K562 (cell line): ENCODE measurements at regions not wholly inside any gene's neighbourhood (a gene's known extent, or its start where the extent isn't known, plus 50 kb on each side); places are given as distances from the start of the nearest gene placed in this dataset.

Experiments used
- GTF3C2 ChIP-seq: IDR thresholded peaks from 3 replicates; pipeline ENCODE4 v1.6.1; 2011; ENCODE audit warnings: borderline replicate concordance, mild to moderate bottlenecking, moderate library complexity; ENCODE audit not compliant: insufficient read length; ENCODE audit errors: extremely low read depth
- HCFC1 ChIP-seq: IDR thresholded peaks from 2 replicates; pipeline ENCODE4 v1.6.1; 2012; ENCODE audit warnings: low read depth, low read length, improper control_type of control experiment
- HMGN3 ChIP-seq: IDR thresholded peaks from 2 replicates; pipeline ENCODE4 v1.6.1; 2011; ENCODE audit warnings: borderline replicate concordance, low read depth, mild to moderate bottlenecking, mixed read lengths, low read length; ENCODE audit not compliant: insufficient read length; ENCODE audit errors: extremely low read depth
- PATZ1 ChIP-seq: fragments of 250-450 bp; sonication (Bioruptor Pico); IDR thresholded peaks from 2 replicates; pipeline ENCODE4 v1.5.0; 2020; ENCODE audit warnings: mild to moderate bottlenecking, borderline replicate concordance
- PRDM10 ChIP-seq: fragments of 450-650 bp; IDR thresholded peaks from 2 replicates; pipeline ENCODE4 v1.6.1; 2018; ENCODE audit not compliant: partially characterized antibody
- SMC3 ChIP-seq: conservative IDR thresholded peaks from 2 replicates; pipeline ENCODE4 v1.6.1; 2011; ENCODE audit warnings: low read depth, low read length, improper control_type of control experiment; ENCODE audit not compliant: insufficient read depth
- SOX6 ChIP-seq: fragments of 450-650 bp; IDR thresholded peaks from 2 replicates; pipeline ENCODE4 v1.6.1; 2014; ENCODE audit warnings: mild to moderate bottlenecking
- SRSF9 ChIP-seq: fragments of 200-400 bp; formaldehyde crosslinking; IDR thresholded peaks from 2 replicates; pipeline ENCODE4 v1.6.1; 2017; ENCODE audit warnings: low read depth, low read length, borderline replicate concordance
- TSHZ1 ChIP-seq: fragments of 250-450 bp; sonication (Bioruptor Pico); IDR thresholded peaks from 2 replicates; pipeline ENCODE4 v1.4.0; 2020; ENCODE audit warnings: mild to moderate bottlenecking, moderate library complexity

GRCh38 chr9:17068671-17069070, 66.2 kb upstream of the CNTLN start:
- TF ChIP-seq PRDM10, result no peak
- TF ChIP-seq HMGN3, result no peak
- TF ChIP-seq SMC3, result no peak
- no peak for TF ChIP-seq TSHZ1 (CRISPR knock-in tag)
- TF ChIP-seq GTF3C2, result no peak
- no peak for TF ChIP-seq HCFC1
- no peak for TF ChIP-seq PATZ1
- TF ChIP-seq SRSF9, result no peak
- TF ChIP-seq SOX6, result no peak
